Adrenal gland (tissue), 5 donors: ENCODE measurements at regions not wholly inside any gene's neighbourhood (a gene's known extent, or its start where the extent isn't known, plus 50 kb on each side); places are given as distances from the start of the nearest gene placed in this dataset.

Experiments
- POLR2A ChIP-seq, 2 donors: fragments of 450-650 bp; IDR thresholded peaks; one replicate each; pipeline ENCODE4 v1.6.1; 2017; ENCODE audit warnings: antibody characterized with exemption in 2 of 2, mild to moderate bottlenecking in 2 of 2, moderate library complexity in 1 of 2
- TF ChIP-seq, protein P1 (sequence below), 6 experiments: fragments of 450-650 bp in 4 of 6; fragments of 200-600 bp in 2 of 6; sonication (generic) in 1 of 6; IDR thresholded peaks; 1 replicate in 5 of 6; 2 replicates in 1 of 6; pipeline versions ENCODE4 v1.5.1 to v1.8.0; 2016 to 2021; ENCODE audit warnings: antibody characterized with exemption in 6 of 6, mild to moderate bottlenecking in 2 of 6, moderate library complexity in 1 of 6
- donor health status: DM: no; HTN: no; CAD: no.

DNA sequence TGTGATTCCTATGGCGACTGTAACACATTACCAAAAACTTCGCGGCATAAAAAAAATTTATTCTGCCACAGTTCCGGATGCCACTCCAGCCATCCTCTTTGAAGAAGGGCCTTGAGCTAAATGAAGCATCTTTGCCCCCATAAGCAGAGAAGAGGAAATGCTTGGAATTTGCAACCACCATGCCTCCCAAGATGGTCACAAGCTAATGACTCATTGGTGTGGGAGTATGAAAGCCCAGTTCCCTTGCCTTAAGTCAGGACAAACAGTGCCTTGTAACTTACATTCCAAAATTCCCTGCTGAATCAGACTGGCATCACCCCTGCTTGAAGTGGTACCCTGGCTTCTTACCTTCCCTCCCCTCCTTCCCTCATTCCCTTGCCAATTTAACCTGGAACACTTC, 1077.4 kb downstream of the EPHA3 start:
- TF ChIP-seq, protein P1, sequence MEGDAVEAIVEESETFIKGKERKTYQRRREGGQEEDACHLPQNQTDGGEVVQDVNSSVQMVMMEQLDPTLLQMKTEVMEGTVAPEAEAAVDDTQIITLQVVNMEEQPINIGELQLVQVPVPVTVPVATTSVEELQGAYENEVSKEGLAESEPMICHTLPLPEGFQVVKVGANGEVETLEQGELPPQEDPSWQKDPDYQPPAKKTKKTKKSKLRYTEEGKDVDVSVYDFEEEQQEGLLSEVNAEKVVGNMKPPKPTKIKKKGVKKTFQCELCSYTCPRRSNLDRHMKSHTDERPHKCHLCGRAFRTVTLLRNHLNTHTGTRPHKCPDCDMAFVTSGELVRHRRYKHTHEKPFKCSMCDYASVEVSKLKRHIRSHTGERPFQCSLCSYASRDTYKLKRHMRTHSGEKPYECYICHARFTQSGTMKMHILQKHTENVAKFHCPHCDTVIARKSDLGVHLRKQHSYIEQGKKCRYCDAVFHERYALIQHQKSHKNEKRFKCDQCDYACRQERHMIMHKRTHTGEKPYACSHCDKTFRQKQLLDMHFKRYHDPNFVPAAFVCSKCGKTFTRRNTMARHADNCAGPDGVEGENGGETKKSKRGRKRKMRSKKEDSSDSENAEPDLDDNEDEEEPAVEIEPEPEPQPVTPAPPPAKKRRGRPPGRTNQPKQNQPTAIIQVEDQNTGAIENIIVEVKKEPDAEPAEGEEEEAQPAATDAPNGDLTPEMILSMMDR (IDR thresholded peaks at IDR 0.05): no peak
- no peak for TF ChIP-seq POLR2A (IDR thresholded peaks at IDR 0.05)
